ENCODE measurements at regions not wholly inside any gene's neighbourhood (a gene's known extent, or its start where the extent isn't known, plus 50 kb on each side); places are given as distances from the start of the nearest gene placed in this dataset.
"Not testable (repeated sequence)": the region's sequence is repeated elsewhere in the genome, so short reads cannot be mapped to it uniquely, and the experiment has no call there.

GRCh38 chr1:65527707-65528503, 107.4 kb downstream of the LEPR start:
- DNase-seq: no peak

- DNase-seq: no peak
Observed at GRCh38 chr1:65531972-65532570, 111.6 kb downstream of the LEPR start.

GRCh38 chr1:65535981-65536380, 115.5 kb downstream of the LEPR start:
- no peak for DNase-seq

GRCh38 chr1:65538086-65538485, 117.6 kb downstream of the LEPR start:
- no peak for DNase-seq

GRCh38 chr1:65538664-65539063, 118.2 kb downstream of the LEPR start:
- DNase-seq: no peak

GRCh38 chr1:65539266-65540131, 119.0 kb downstream of the LEPR start:
- no peak for DNase-seq

GRCh38 chr1:65541161-65541560, 120.7 kb downstream of the LEPR start:
- no peak for DNase-seq

GRCh38 chr1:65541865-65542264, 121.4 kb downstream of the LEPR start:
- no peak for DNase-seq

GRCh38 chr1:65542592-65542991, 122.1 kb downstream of the LEPR start:
- not testable (repeated sequence) for DNase-seq

- DNase-seq: peak; percentile 66
Observed at GRCh38 chr1:65550306-65551010, 130.0 kb downstream of the LEPR start.

GRCh38 chr1:65552484-65552883, 132.0 kb downstream of the LEPR start:
- not testable (repeated sequence) for DNase-seq

- peak; percentile 83 for DNase-seq
Observed at GRCh38 chr1:65554086-65554764, 133.8 kb downstream of the LEPR start.

- DNase-seq: peak; percentile 38
Observed at GRCh38 chr1:65554829-65555228, 134.4 kb downstream of the LEPR start.

- DNase-seq: no peak
Observed at GRCh38 chr1:65558215-65558614, 137.7 kb downstream of the LEPR start.

- no peak for DNase-seq
Observed at GRCh38 chr1:65564493-65564892, 144.0 kb downstream of the LEPR start.

- DNase-seq: no peak
Observed at GRCh38 chr1:65568285-65568684, 147.8 kb downstream of the LEPR start.

GRCh38 chr1:65572701-65573421, 152.4 kb downstream of the LEPR start:
- no peak for DNase-seq

- DNase-seq: no peak
Observed at GRCh38 chr1:65577278-65577677, 156.8 kb downstream of the LEPR start.

- not testable (repeated sequence) for DNase-seq
Observed at GRCh38 chr1:65577982-65578381, 157.5 kb downstream of the LEPR start.

- no peak for DNase-seq
Observed at GRCh38 chr1:65581119-65581518, 160.7 kb downstream of the LEPR start.

GRCh38 chr1:65584399-65584798, 163.9 kb downstream of the LEPR start:
- DNase-seq: no peak

- DNase-seq: no peak
Observed at GRCh38 chr1:65590279-65590678, 169.8 kb downstream of the LEPR start.
